Activated naive CD4-positive, alpha-beta T cell treated with anti-CD3 and anti-CD28 coated beads, Interleukin-2, amount 10 ng/mL, durations not matched to agents 7 days and 5 days (primary cell): ENCODE measurements at regions not wholly inside any gene's neighbourhood (a gene's known extent, or its start where the extent isn't known, plus 50 kb on each side); places are given as distances from the start of the nearest gene placed in this dataset.

Experiments used
- CTCF ChIA-PET: fragments of 350-600 bp; sonication (Branson Sonifier 250); formaldehyde crosslinking; loops from one replicate; lab custom pipeline; 2021; ENCODE audit warnings: antibody characterized with exemption; lab: Charles Lee
- DNase-seq: peaks from one replicate; pipeline ENCODE4 v3.0.0-alpha.2; 2020
- H3K27ac Mint-ChIP-seq: one replicate; pipeline ENCODE4 v1.8.0; 2021; ENCODE audit warnings: mild to moderate bottlenecking, moderate library complexity, mixed read lengths
- H3K27me3 Mint-ChIP-seq: one replicate; pipeline ENCODE4 v1.8.0; 2021; ENCODE audit warnings: mild to moderate bottlenecking, mixed read lengths
- H3K36me3 Mint-ChIP-seq: one replicate; pipeline ENCODE4 v1.8.0; 2021; ENCODE audit warnings: mixed read lengths
- H3K4me1 Mint-ChIP-seq: one replicate; pipeline ENCODE4 v1.8.0; 2021; ENCODE audit warnings: mixed read lengths
- H3K4me3 Mint-ChIP-seq: one replicate; pipeline ENCODE4 v1.8.0; 2021; ENCODE audit warnings: mild to moderate bottlenecking, moderate library complexity, mixed read lengths
- H3K9me3 Mint-ChIP-seq: one replicate; pipeline ENCODE4 v1.8.0; 2021; ENCODE audit warnings: mixed read lengths

- H3K36me3 Mint-ChIP-seq, result peaks cover 7% of the 10 kb centered on the region
- no peak overlapping the region for H3K27ac Mint-ChIP-seq
- H3K4me3 Mint-ChIP-seq, result no peak overlapping the region
- H3K9me3 Mint-ChIP-seq, result peaks cover 9% of the 10 kb centered on the region
- peaks cover 31% of the 10 kb centered on the region for H3K4me1 Mint-ChIP-seq
- H3K27me3 Mint-ChIP-seq, result no peaks in the 10 kb centered on the region
- no peak for DNase-seq
- CTCF ChIA-PET, result no interaction called here
Observed at GRCh38 chr10:88196291-88196690, 332.9 kb downstream of the PTEN start.

- H3K9me3 Mint-ChIP-seq, result peaks cover 9% of the 10 kb centered on the region
- no peak for DNase-seq
- peaks cover 25% of the 10 kb centered on the region for H3K4me1 Mint-ChIP-seq
- CTCF ChIA-PET, result no interaction called here
- no peak overlapping the region for H3K27ac Mint-ChIP-seq
- H3K4me3 Mint-ChIP-seq, result no peak overlapping the region
- H3K27me3 Mint-ChIP-seq, result peaks cover 5% of the 10 kb centered on the region
- H3K36me3 Mint-ChIP-seq, result peaks cover 7% of the 10 kb centered on the region
Observed at GRCh38 chr10:88198023-88198422, 334.6 kb downstream of the PTEN start.

- CTCF ChIA-PET, result no interaction called here
- Mint-ChIP-seq H3K9me3 (peaks cover 9% of the 10 kb centered on the region), H3K4me1 (peaks cover under 1% of the 10 kb centered on the region), H3K27ac (no peak overlapping the region), H3K27me3 (peaks cover 5% of the 10 kb centered on the region), H3K36me3 (peaks cover 7% of the 10 kb centered on the region), H3K4me3 (no peak overlapping the region)
- no peak for DNase-seq
Observed at GRCh38 chr10:88200312-88201032, 337.0 kb downstream of the PTEN start.

- peaks cover 12% of the 10 kb centered on the region for H3K27me3 Mint-ChIP-seq
- CTCF ChIA-PET, result no interaction called here
- H3K9me3 Mint-ChIP-seq, result no peaks in the 10 kb centered on the region
- H3K4me3 Mint-ChIP-seq, result no peak overlapping the region
- DNase-seq, result no peak
- no peaks in the 10 kb centered on the region for H3K4me1 Mint-ChIP-seq
- no peak overlapping the region for H3K27ac Mint-ChIP-seq
- H3K36me3 Mint-ChIP-seq, result no peaks in the 10 kb centered on the region
Observed at GRCh38 chr10:88205842-88206446, 342.5 kb downstream of the PTEN start.

- Mint-ChIP-seq H3K4me3 (no peak overlapping the region), H3K9me3 (no peaks in the 10 kb centered on the region), H3K27ac (no peak overlapping the region), H3K36me3 (no peaks in the 10 kb centered on the region), H3K27me3 (peaks cover 12% of the 10 kb centered on the region), H3K4me1 (no peaks in the 10 kb centered on the region)
- CTCF ChIA-PET, result no interaction called here
- DNase-seq, result no peak
Observed at GRCh38 chr10:88207121-88207546, 343.7 kb downstream of the PTEN start.

GRCh38 chr10:88209231-88209630, 345.8 kb downstream of the PTEN start:
- no peak overlapping the region for H3K4me3 Mint-ChIP-seq
- DNase-seq, result no peak
- no peaks in the 10 kb centered on the region for H3K36me3 Mint-ChIP-seq
- CTCF ChIA-PET, result interaction anchor here (1.2 kb wide), 1 partner anchor 344 kb away, joined by 3 read pairs; no protein-coding TSS in a partner anchor
- H3K4me1 Mint-ChIP-seq, result no peaks in the 10 kb centered on the region
- peaks cover 11% of the 10 kb centered on the region for H3K27me3 Mint-ChIP-seq
- no peaks in the 10 kb centered on the region for H3K9me3 Mint-ChIP-seq
- H3K27ac Mint-ChIP-seq, result no peak overlapping the region

- Mint-ChIP-seq H3K27ac (no peak overlapping the region), H3K36me3 (no peaks in the 10 kb centered on the region), H3K4me3 (no peak overlapping the region), H3K9me3 (no peaks in the 10 kb centered on the region), H3K27me3 (peaks cover 11% of the 10 kb centered on the region), H3K4me1 (no peaks in the 10 kb centered on the region)
- CTCF ChIA-PET, result interaction anchor here (0.6 kb wide), 1 partner anchor 179 kb away, joined by 3 read pairs; no protein-coding TSS in a partner anchor
- DNase-seq, result no peak
Observed at GRCh38 chr10:88209837-88210561, 346.6 kb downstream of the PTEN start.

GRCh38 chr10:88211230-88211629, 347.8 kb downstream of the PTEN start:
- H3K27ac Mint-ChIP-seq, result no peak overlapping the region
- no peak for DNase-seq
- no peaks in the 10 kb centered on the region for H3K9me3 Mint-ChIP-seq
- no peaks in the 10 kb centered on the region for H3K36me3 Mint-ChIP-seq
- no peak overlapping the region for H3K4me3 Mint-ChIP-seq
- CTCF ChIA-PET, result no interaction called here
- peaks cover 8% of the 10 kb centered on the region for H3K27me3 Mint-ChIP-seq
- H3K4me1 Mint-ChIP-seq, result no peaks in the 10 kb centered on the region

- Mint-ChIP-seq H3K36me3 (no peaks in the 10 kb centered on the region), H3K4me1 (no peaks in the 10 kb centered on the region), H3K27ac (no peak overlapping the region), H3K4me3 (no peak overlapping the region), H3K27me3 (peaks cover 8% of the 10 kb centered on the region), H3K9me3 (no peaks in the 10 kb centered on the region)
- CTCF ChIA-PET, result no interaction called here
- DNase-seq, result no peak
Observed at GRCh38 chr10:88212069-88212468, 348.6 kb downstream of the PTEN start.

- Mint-ChIP-seq H3K4me1 (no peaks in the 10 kb centered on the region), H3K4me3 (no peak overlapping the region), H3K27ac (no peak overlapping the region), H3K36me3 (no peaks in the 10 kb centered on the region), H3K27me3 (peaks cover 3% of the 10 kb centered on the region), H3K9me3 (no peaks in the 10 kb centered on the region)
- CTCF ChIA-PET, result no interaction called here
- no peak for DNase-seq
Observed at GRCh38 chr10:88213065-88213605, 349.7 kb downstream of the PTEN start.

GRCh38 chr10:88216976-88217375, 353.6 kb downstream of the PTEN start:
- Mint-ChIP-seq H3K9me3 (no peaks in the 10 kb centered on the region), H3K27me3 (peaks cover 8% of the 10 kb centered on the region), H3K4me3 (no peak overlapping the region), H3K36me3 (no peaks in the 10 kb centered on the region), H3K27ac (no peak overlapping the region), H3K4me1 (no peaks in the 10 kb centered on the region)
- CTCF ChIA-PET, result no interaction called here
- no peak for DNase-seq

- CTCF ChIA-PET, result interaction anchor here (2.3 kb wide), 1 partner anchor 171 kb away, joined by 7 read pairs; no protein-coding TSS in a partner anchor
- no peaks in the 10 kb centered on the region for H3K4me1 Mint-ChIP-seq
- no peak for DNase-seq
- H3K36me3 Mint-ChIP-seq, result no peaks in the 10 kb centered on the region
- H3K4me3 Mint-ChIP-seq, result no peak overlapping the region
- no peak overlapping the region for H3K27ac Mint-ChIP-seq
- H3K27me3 Mint-ChIP-seq, result peaks cover 8% of the 10 kb centered on the region
- H3K9me3 Mint-ChIP-seq, result no peaks in the 10 kb centered on the region
Observed at GRCh38 chr10:88218362-88218761, 354.9 kb downstream of the PTEN start.

GRCh38 chr10:88219753-88220152, 356.3 kb downstream of the PTEN start:
- Mint-ChIP-seq H3K9me3 (no peaks in the 10 kb centered on the region), H3K36me3 (no peaks in the 10 kb centered on the region), H3K27me3 (peaks cover 5% of the 10 kb centered on the region), H3K4me1 (no peaks in the 10 kb centered on the region), H3K4me3 (no peak overlapping the region), H3K27ac (no peak overlapping the region)
- DNase-seq, result no peak
- CTCF ChIA-PET, result interaction anchor here (2.3 kb wide), 1 partner anchor 170 kb away, joined by 7 read pairs; no protein-coding TSS in a partner anchor
